HCT116 (cell line): ENCODE measurements at regions not wholly inside any gene's neighbourhood (a gene's known extent, or its start where the extent isn't known, plus 50 kb on each side); places are given as distances from the start of the nearest gene placed in this dataset.

Experiments
- ATAC-seq: fragments of 200-7000 bp; cut with Tn5 transposase; 2 replicates; pipeline ENCODE4 v1.9.1; 2020; ENCODE audit warnings: mild to moderate bottlenecking, moderate library complexity
- BruUV-seq: library from RNA; stranded (reverse); fragments of 400-500 nt; replicated peaks from 2 replicates; lab custom pipeline; 2021; lab: Mats Ljungman, UMichigan
- CTCF ChIA-PET: fragments of 300-600 bp; sonication (Branson Sonifier 250); formaldehyde crosslinking; loops from one replicate; lab custom pipeline; 2021; ENCODE audit warnings: antibody characterized with exemption; lab: Charles Lee
- POLR2A ChIA-PET: fragments of 300-600, 350-600 bp; sonication (Branson Sonifier 250); formaldehyde crosslinking; loops from one replicate; lab custom pipeline; 2021; ENCODE audit warnings: antibody characterized with exemption; lab: Charles Lee
- RAD21 ChIA-PET, 2 experiments: fragments of 300-600 bp; sonication (Branson Sonifier 250); formaldehyde crosslinking; loops; one replicate each; lab custom pipeline; 2023; ENCODE audit warnings: low total read pairs in 2 of 2; ENCODE audit not compliant: uncharacterized antibody in 2 of 2, unreplicated experiment in 2 of 2, low non-redundant PET in 1 of 2; lab: Charles Lee
- DNase-seq: peaks from one replicate; pipeline ENCODE4 v3.0.0-alpha.2; 2010; ENCODE audit warnings: low read depth, low spot score
- H2AFZ ChIP-seq: fragments of 200-600 bp; shearing (Covaris generic), sonication (generic); 2 replicates; pipeline ENCODE4 v1.6.1; 2017; ENCODE audit warnings: low read depth, mixed run types, mixed read lengths, antibody characterized with exemption, low read length; ENCODE audit not compliant: poor library complexity, severe bottlenecking
- H3K27ac ChIP-seq: 2 replicates; pipeline ENCODE4 v1.5.1; 2012; ENCODE audit warnings: low read depth, low read length
- H3K27me3 ChIP-seq: fragments of 200-600 bp; sonication (generic); 2 replicates; pipeline ENCODE4 v1.6.1; 2016; ENCODE audit warnings: mixed run types, low read length, mixed read lengths; ENCODE audit not compliant: insufficient read depth
- H3K36me3 ChIP-seq, 2 experiments: fragments of 200-500 bp in 1 of 2; fragments of 200-600 bp in 1 of 2; sonication (Bioruptor generic) in 1 of 2; sonication (generic) in 1 of 2; 2 replicates each; pipeline versions ENCODE4 v1.5.1 to v1.6.1; 2014 to 2016; ENCODE audit warnings: low read length in 2 of 2, inconsistent platforms in 1 of 2, mixed read lengths in 1 of 2, mixed run types in 1 of 2; ENCODE audit not compliant: insufficient read depth in 2 of 2, control insufficient read depth in 1 of 2
- H3K4me1 ChIP-seq, 2 experiments: fragments of 200-600 bp in 1 of 2; sonication (generic) in 1 of 2; 2 replicates each; pipeline versions ENCODE4 v1.5.1 to v1.6.1; 2012 to 2017; ENCODE audit warnings: low read length in 2 of 2, inconsistent platforms in 1 of 2, mild to moderate bottlenecking in 1 of 2, mixed read lengths in 1 of 2, mixed run types in 1 of 2, moderate library complexity in 1 of 2; ENCODE audit not compliant: insufficient read depth in 2 of 2, control insufficient read depth in 1 of 2
- H3K4me2 ChIP-seq: fragments of 200-600 bp; sonication (generic); 2 replicates; pipeline ENCODE4 v1.6.1; 2017; ENCODE audit warnings: mixed run types, low read length, mixed read lengths
- H3K4me3 ChIP-seq, 2 experiments: fragments of 200-600 bp in 1 of 2; sonication (generic) in 1 of 2; replicated peaks in 1 of 2; 2 replicates each; pipeline ENCODE4 v1.5.1; 2011 to 2016; ENCODE audit warnings: low read length in 2 of 2, control low read depth in 1 of 2, low read depth in 1 of 2, mild to moderate bottlenecking in 1 of 2, mixed read lengths in 1 of 2, mixed run types in 1 of 2
- H3K79me2 ChIP-seq: fragments of 200-600 bp; sonication (generic); 2 replicates; pipeline ENCODE4 v1.6.1; 2017; ENCODE audit warnings: mild to moderate bottlenecking, mixed run types, low read length, moderate library complexity, mixed read lengths; ENCODE audit not compliant: insufficient read depth
- H3K9ac ChIP-seq: fragments of 200-600 bp; sonication (generic); 2 replicates; pipeline ENCODE4 v1.6.1; 2016; ENCODE audit warnings: low read length, mixed read lengths
- H3K9me2 ChIP-seq: fragments of 200-600 bp; sonication (generic), shearing (Covaris generic); 2 replicates; pipeline ENCODE4 v1.6.1; 2017; ENCODE audit warnings: mixed run types, mild to moderate bottlenecking, moderate library complexity; ENCODE audit not compliant: insufficient read depth
- H3K9me3 ChIP-seq, 2 experiments: fragments of 200-500 bp in 1 of 2; fragments of 200-600 bp in 1 of 2; sonication (Bioruptor generic) in 1 of 2; sonication (generic) in 1 of 2; 2 replicates each; pipeline ENCODE4 v1.6.1; 2014 to 2017; ENCODE audit warnings: low read length in 2 of 2, mixed read lengths in 2 of 2, inconsistent platforms in 1 of 2, low read depth in 1 of 2, mild to moderate bottlenecking in 1 of 2, mixed run types in 1 of 2, moderate library complexity in 1 of 2; ENCODE audit not compliant: control insufficient read depth in 1 of 2, insufficient read depth in 1 of 2
- H4K20me1 ChIP-seq: fragments of 200-600 bp; sonication (generic), shearing (Covaris generic); 2 replicates; pipeline ENCODE4 v1.6.1; 2017; ENCODE audit warnings: mixed run types, mild to moderate bottlenecking, moderate library complexity; ENCODE audit not compliant: insufficient read depth
- CBX3 ChIP-seq: IDR thresholded peaks from 2 replicates; pipeline ENCODE4 v1.6.1; 2012; ENCODE audit warnings: low read depth
- EZH2 ChIP-seq: fragments of 200-600 bp; sonication (generic); IDR thresholded peaks from 2 replicates; pipeline ENCODE4 v1.6.1; 2017; ENCODE audit warnings: antibody characterized with exemption, mixed run types
- EZH2phosphoT487 ChIP-seq: fragments of 200-600 bp; IDR thresholded peaks from 2 replicates; pipeline ENCODE4 v1.6.1; 2018; ENCODE audit warnings: antibody characterized with exemption, borderline replicate concordance
- POLR2A ChIP-seq: IDR thresholded peaks from 2 replicates; pipeline ENCODE4 v1.7.0; 2011; ENCODE audit warnings: borderline replicate concordance; ENCODE audit not compliant: insufficient read depth, insufficient read length; ENCODE audit errors: extremely low read depth
- POLR2AphosphoS5 ChIP-seq: IDR thresholded peaks from 2 replicates; pipeline ENCODE4 v1.6.1; 2011; ENCODE audit warnings: mild to moderate bottlenecking, low read depth, low read length, moderate library complexity
- SRF ChIP-seq: IDR thresholded peaks from 2 replicates; pipeline ENCODE4 v1.6.1; 2012; ENCODE audit warnings: low read depth
- TCF7L2 ChIP-seq: IDR thresholded peaks from 2 replicates; pipeline ENCODE4 v1.7.0; 2011; ENCODE audit warnings: borderline replicate concordance, inconsistent platforms; ENCODE audit not compliant: insufficient read depth, insufficient read length; ENCODE audit errors: extremely low read depth
- ZFX ChIP-seq: fragments of 450-650 bp; IDR thresholded peaks from 2 replicates; pipeline ENCODE4 v1.6.1; 2017
- ZNF274 ChIP-seq: fragments of 200-500 bp; sonication (Bioruptor generic); IDR thresholded peaks from 2 replicates; pipeline ENCODE4 v1.6.1; 2014; ENCODE audit warnings: mild to moderate bottlenecking, low read depth, low read length, inconsistent platforms
- intact Hi-C: fragments of 100-400 bp; cut with micrococcal nuclease; formaldehyde crosslinking; loops from 2 replicates; pipeline ENCODE4 v1.10.0; 2022
- TF ChIP-seq, protein P1 (sequence below), 3 experiments: fragments of 200-600 bp in 1 of 3; sonication (generic) in 1 of 3; IDR thresholded peaks in 2 of 3; conservative IDR thresholded peaks in 1 of 3; 2 replicates each; pipeline ENCODE4 v1.5.1; 2012 to 2017; ENCODE audit warnings: low read depth in 2 of 3, low read length in 2 of 3, antibody characterized with exemption in 1 of 3, borderline replicate concordance in 1 of 3, control low read depth in 1 of 3, mild to moderate bottlenecking in 1 of 3, mixed read lengths in 1 of 3, mixed run types in 1 of 3, moderate library complexity in 1 of 3; ENCODE audit not compliant: insufficient read depth in 1 of 3
- TF ChIP-seq, protein P2 (sequence below): IDR thresholded peaks from 2 replicates; pipeline ENCODE4 v1.6.1; 2011; ENCODE audit warnings: mild to moderate bottlenecking, low read length, moderate library complexity; ENCODE audit not compliant: insufficient replicate concordance; ENCODE audit errors: extremely low read depth
- TF ChIP-seq, protein P3 (sequence below): IDR thresholded peaks from 2 replicates; pipeline ENCODE4 v1.6.1; 2012; ENCODE audit warnings: low read depth

DNA sequence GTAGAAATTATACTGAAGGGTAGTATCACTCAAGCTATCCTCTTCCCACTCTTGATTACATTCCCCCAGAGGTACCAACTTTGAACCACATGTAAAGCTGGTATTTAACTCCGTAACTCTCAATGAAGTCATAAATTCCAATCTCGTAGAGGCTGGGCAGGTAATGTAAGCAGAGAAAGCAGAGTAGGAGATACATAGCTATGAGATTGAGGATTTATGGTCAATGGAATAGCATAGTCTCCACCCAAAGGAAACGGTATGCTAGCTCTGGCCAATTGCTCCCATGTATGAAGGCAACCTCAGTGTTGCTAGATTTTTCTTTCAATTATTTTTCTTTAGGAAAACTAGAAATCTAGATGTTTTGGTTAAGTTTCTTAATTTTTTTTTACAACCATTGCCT lies 163.1 kb upstream of the NRIP1 start:
- BruUV-seq, result no TSS peak
- Histone ChIP-seq H3K9me3 (no peaks in the 10 kb centered on the region), H3K36me3 (no peaks in the 10 kb centered on the region), H3K27ac (no peak overlapping the region), H4K20me1 (no peaks in the 10 kb centered on the region), H3K27me3 (no peaks in the 10 kb centered on the region), H3K9ac (no peak overlapping the region), H3K4me2 (no peak overlapping the region), H3K79me2 (no peaks in the 10 kb centered on the region), H3K9me2 (no peaks in the 10 kb centered on the region), H2AFZ (no peak overlapping the region), H3K4me3 (no peak overlapping the region), H3K4me1 (peaks cover 0 to 20% of the 10 kb centered on the region in 2 experiments; a peak in 2 of 4 replicates)
- ATAC-seq, result no peak
- POLR2A ChIA-PET, result no interaction called here
- intact Hi-C loops, result loop anchor here (10.0 kb wide), 2 partner anchors 67 to 353 kb away; no protein-coding TSS in a partner anchor
- CTCF ChIA-PET, result no interaction called here
- RAD21 ChIA-PET, result no interaction called here
- DNase-seq, result no peak
- no peak for TF ChIP-seq SRF
- no peak for TF ChIP-seq ZFX
- TF ChIP-seq EZH2phosphoT487, result no peak
- no peak for TF ChIP-seq CBX3
- no peak for TF ChIP-seq POLR2AphosphoS5

DNA sequence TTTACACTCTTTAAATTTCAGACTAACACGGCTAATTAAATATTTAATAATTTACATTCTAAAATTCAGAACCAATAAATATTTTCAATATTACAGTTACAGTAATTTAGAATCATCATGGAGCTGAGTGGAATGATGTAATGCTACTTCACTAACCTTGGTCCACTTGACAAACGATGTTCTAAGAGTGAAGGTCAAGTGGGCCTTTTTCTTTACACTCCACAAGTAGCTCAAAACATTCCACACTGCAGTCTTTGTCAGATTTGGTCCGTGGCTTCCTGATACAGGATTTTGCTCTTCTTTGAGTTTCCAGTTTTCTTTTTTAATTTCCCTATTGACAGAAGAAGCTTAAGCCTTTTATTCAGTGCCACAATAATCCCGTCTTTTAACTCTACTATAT lies 164.6 kb upstream of the NRIP1 start:
- ATAC-seq (no peak), DNase-seq (no peak)
- H2AFZ ChIP-seq, result no peak overlapping the region
- no TSS peak for BruUV-seq
- no peaks in the 10 kb centered on the region for H3K9me2 ChIP-seq
- POLR2A ChIA-PET, result no interaction called here
- H3K9me3 ChIP-seq, result no peaks in the 10 kb centered on the region; a peak in 1 of 4 replicates
- no peaks in the 10 kb centered on the region for H3K79me2 ChIP-seq
- no peaks in the 10 kb centered on the region for H3K27me3 ChIP-seq
- intact Hi-C loops, result loop anchor here (10.0 kb wide), 2 partner anchors 65 to 355 kb away; no protein-coding TSS in a partner anchor
- no peak overlapping the region for H3K9ac ChIP-seq
- H3K27ac ChIP-seq, result no peak overlapping the region
- peaks cover 0 to 5% of the 10 kb centered on the region in 2 experiments; a peak in 1 of 4 replicates for H3K4me1 ChIP-seq
- H4K20me1 ChIP-seq, result no peaks in the 10 kb centered on the region
- CTCF ChIA-PET, result no interaction called here
- no peak overlapping the region for H3K4me3 ChIP-seq
- no peak overlapping the region for H3K4me2 ChIP-seq
- no peaks in the 10 kb centered on the region for H3K36me3 ChIP-seq
- RAD21 ChIA-PET, result no interaction called here
- TF ChIP-seq, protein P1, sequence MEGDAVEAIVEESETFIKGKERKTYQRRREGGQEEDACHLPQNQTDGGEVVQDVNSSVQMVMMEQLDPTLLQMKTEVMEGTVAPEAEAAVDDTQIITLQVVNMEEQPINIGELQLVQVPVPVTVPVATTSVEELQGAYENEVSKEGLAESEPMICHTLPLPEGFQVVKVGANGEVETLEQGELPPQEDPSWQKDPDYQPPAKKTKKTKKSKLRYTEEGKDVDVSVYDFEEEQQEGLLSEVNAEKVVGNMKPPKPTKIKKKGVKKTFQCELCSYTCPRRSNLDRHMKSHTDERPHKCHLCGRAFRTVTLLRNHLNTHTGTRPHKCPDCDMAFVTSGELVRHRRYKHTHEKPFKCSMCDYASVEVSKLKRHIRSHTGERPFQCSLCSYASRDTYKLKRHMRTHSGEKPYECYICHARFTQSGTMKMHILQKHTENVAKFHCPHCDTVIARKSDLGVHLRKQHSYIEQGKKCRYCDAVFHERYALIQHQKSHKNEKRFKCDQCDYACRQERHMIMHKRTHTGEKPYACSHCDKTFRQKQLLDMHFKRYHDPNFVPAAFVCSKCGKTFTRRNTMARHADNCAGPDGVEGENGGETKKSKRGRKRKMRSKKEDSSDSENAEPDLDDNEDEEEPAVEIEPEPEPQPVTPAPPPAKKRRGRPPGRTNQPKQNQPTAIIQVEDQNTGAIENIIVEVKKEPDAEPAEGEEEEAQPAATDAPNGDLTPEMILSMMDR (IDR thresholded peaks at IDR 0.05 in 2 of 3, conservative IDR thresholded peaks at IDR 0.05 in 1 of 3; ENCODE audit: borderline replicate concordance in 1 of 3, insufficient read depth in 1 of 3, low read depth in 2 of 3, low read length in 2 of 3), result no peak
- no peak for TF ChIP-seq ZNF274
- no peak for TF ChIP-seq POLR2AphosphoS5
- no peak for TF ChIP-seq ZFX
- TF ChIP-seq, protein P2, sequence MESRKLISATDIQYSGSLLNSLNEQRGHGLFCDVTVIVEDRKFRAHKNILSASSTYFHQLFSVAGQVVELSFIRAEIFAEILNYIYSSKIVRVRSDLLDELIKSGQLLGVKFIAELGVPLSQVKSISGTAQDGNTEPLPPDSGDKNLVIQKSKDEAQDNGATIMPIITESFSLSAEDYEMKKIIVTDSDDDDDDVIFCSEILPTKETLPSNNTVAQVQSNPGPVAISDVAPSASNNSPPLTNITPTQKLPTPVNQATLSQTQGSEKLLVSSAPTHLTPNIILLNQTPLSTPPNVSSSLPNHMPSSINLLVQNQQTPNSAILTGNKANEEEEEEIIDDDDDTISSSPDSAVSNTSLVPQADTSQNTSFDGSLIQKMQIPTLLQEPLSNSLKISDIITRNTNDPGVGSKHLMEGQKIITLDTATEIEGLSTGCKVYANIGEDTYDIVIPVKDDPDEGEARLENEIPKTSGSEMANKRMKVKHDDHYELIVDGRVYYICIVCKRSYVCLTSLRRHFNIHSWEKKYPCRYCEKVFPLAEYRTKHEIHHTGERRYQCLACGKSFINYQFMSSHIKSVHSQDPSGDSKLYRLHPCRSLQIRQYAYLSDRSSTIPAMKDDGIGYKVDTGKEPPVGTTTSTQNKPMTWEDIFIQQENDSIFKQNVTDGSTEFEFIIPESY, result no peak
- no peak for TF ChIP-seq EZH2
- TF ChIP-seq POLR2A, result no peak
- TF ChIP-seq CBX3, result no peak
- TF ChIP-seq TCF7L2, result no peak
- TF ChIP-seq, protein P3, sequence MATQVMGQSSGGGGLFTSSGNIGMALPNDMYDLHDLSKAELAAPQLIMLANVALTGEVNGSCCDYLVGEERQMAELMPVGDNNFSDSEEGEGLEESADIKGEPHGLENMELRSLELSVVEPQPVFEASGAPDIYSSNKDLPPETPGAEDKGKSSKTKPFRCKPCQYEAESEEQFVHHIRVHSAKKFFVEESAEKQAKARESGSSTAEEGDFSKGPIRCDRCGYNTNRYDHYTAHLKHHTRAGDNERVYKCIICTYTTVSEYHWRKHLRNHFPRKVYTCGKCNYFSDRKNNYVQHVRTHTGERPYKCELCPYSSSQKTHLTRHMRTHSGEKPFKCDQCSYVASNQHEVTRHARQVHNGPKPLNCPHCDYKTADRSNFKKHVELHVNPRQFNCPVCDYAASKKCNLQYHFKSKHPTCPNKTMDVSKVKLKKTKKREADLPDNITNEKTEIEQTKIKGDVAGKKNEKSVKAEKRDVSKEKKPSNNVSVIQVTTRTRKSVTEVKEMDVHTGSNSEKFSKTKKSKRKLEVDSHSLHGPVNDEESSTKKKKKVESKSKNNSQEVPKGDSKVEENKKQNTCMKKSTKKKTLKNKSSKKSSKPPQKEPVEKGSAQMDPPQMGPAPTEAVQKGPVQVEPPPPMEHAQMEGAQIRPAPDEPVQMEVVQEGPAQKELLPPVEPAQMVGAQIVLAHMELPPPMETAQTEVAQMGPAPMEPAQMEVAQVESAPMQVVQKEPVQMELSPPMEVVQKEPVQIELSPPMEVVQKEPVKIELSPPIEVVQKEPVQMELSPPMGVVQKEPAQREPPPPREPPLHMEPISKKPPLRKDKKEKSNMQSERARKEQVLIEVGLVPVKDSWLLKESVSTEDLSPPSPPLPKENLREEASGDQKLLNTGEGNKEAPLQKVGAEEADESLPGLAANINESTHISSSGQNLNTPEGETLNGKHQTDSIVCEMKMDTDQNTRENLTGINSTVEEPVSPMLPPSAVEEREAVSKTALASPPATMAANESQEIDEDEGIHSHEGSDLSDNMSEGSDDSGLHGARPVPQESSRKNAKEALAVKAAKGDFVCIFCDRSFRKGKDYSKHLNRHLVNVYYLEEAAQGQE, result no peak
